Brain microvascular endothelial cell (primary cell): ENCODE measurements at regions not wholly inside any gene's neighbourhood (a gene's known extent, or its start where the extent isn't known, plus 50 kb on each side); places are given as distances from the start of the nearest gene placed in this dataset.
"Not testable (repeated sequence)": the region's sequence is repeated elsewhere in the genome, so short reads cannot be mapped to it uniquely, and the experiment has no call there.

Experiments
- DNase-seq: peaks from one replicate; pipeline ENCODE4 v3.0.0-alpha.2; 2020
- H3K27ac ChIP-seq: fragments of 250-450 bp; sonication (Bioruptor Pico); 2 replicates; pipeline ENCODE4 v1.5.1; 2020; ENCODE audit warnings: mild to moderate bottlenecking, moderate library complexity
- H3K27me3 ChIP-seq: fragments of 250-450 bp; sonication (Bioruptor Pico); replicated peaks from 2 replicates; pipeline ENCODE4 v1.5.1; 2020; ENCODE audit warnings: mild to moderate bottlenecking
- H3K36me3 ChIP-seq: fragments of 250-450 bp; sonication (Bioruptor Pico); replicated peaks from 2 replicates; pipeline ENCODE4 v1.5.1; 2020; ENCODE audit warnings: mild to moderate bottlenecking
- H3K4me3 ChIP-seq: 2 replicates; pipeline ENCODE4 v1.5.1; 2011; ENCODE audit warnings: low read depth, mild to moderate bottlenecking, control low read depth, low read length, moderate library complexity
- in situ Hi-C: cut with HindIII; loops from 2 replicates; pipeline ENCODE4 v1.10.0; 2017; ENCODE audit warnings: low sequenced_read_pairs, low pct_ligation_motif_present
- TF ChIP-seq, protein P1 (sequence below): IDR thresholded peaks from 2 replicates; pipeline ENCODE4 v1.5.1; 2011; ENCODE audit warnings: low read depth, mild to moderate bottlenecking, moderate library complexity, low read length, control low read depth, inconsistent platforms; ENCODE audit errors: missing control alignments

DNA sequence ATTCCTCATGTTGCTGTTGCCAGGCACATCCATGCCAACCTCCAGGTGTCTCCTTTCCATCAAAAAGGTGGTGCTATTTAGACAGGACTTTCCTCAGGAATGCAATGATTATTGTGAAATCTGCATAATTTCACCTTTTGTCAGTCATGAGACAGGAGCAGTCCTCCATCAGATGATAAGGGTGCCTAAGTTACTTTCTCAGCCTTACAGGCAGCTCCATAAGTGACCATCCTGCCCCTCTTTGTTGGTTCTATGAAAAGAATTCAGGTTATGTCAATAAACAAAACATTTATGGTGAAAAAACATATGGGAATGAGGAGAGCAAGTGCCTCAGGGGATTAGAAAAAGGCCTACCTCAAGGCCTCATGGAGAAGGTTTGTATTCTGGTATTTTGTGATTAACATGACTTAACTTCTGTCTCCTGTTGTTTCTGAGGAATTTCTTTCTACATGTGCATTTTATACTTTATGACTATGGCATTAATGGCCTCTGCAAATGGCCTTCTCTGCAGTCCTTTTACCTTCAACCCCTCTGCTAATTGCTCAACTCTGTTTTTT lies 110.3 kb upstream of the DIAPH3 start:
- Histone ChIP-seq H3K36me3 (no peaks in the 10 kb centered on the region), H3K4me3 (no peak overlapping the region), H3K27me3 (no peaks in the 10 kb centered on the region), H3K27ac (no peak overlapping the region)
- no peak for DNase-seq
- in situ Hi-C loops, result no loop called here
- TF ChIP-seq, protein P1, sequence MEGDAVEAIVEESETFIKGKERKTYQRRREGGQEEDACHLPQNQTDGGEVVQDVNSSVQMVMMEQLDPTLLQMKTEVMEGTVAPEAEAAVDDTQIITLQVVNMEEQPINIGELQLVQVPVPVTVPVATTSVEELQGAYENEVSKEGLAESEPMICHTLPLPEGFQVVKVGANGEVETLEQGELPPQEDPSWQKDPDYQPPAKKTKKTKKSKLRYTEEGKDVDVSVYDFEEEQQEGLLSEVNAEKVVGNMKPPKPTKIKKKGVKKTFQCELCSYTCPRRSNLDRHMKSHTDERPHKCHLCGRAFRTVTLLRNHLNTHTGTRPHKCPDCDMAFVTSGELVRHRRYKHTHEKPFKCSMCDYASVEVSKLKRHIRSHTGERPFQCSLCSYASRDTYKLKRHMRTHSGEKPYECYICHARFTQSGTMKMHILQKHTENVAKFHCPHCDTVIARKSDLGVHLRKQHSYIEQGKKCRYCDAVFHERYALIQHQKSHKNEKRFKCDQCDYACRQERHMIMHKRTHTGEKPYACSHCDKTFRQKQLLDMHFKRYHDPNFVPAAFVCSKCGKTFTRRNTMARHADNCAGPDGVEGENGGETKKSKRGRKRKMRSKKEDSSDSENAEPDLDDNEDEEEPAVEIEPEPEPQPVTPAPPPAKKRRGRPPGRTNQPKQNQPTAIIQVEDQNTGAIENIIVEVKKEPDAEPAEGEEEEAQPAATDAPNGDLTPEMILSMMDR, result no peak

DNA sequence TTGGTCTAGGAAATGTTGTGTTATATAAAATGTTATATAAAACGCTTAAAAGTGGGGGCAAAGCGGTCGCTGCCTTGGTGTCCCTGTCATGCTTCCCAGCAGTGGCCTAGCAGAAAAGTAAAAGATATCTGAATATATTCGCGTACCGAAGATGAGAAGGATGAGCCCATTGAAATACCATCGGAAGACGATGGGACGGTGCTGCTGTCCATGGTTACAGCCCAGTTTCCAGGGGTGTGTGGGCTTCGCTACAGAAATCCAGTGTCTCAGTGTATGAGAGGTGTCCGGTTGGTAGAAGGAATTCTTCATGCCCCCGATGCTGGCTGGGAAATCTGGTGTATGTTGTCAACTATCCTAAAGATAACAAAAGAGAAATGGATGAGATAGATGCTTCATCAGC lies 110.9 kb upstream of the DIAPH3 start:
- Histone ChIP-seq H3K4me3 (no peak overlapping the region), H3K27me3 (no peaks in the 10 kb centered on the region), H3K27ac (no peak overlapping the region), H3K36me3 (no peaks in the 10 kb centered on the region)
- in situ Hi-C loops, result no loop called here
- TF ChIP-seq, protein P1, result no peak
- DNase-seq, result no peak

DNA sequence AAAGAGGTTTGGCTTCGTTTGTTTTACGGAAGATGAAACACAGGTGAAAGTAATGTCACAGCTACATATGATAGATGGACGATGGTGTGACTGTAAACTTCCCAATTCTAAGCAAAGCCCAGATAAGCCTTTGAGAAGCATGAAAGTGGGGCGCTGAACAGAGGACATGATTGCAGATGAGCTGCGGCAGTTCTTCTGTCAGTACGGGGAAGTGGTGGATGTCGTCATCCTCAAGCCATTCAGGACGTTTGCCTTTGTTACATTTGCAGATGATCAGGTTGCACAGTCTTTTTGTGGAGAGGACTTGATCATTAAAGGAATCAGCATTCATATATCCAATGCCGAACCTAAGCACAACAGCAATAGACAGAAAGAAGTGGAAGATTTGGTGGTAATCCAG lies 111.5 kb upstream of the DIAPH3 start:
- Histone ChIP-seq H3K27ac (no peak overlapping the region), H3K36me3 (no peaks in the 10 kb centered on the region), H3K4me3 (no peak overlapping the region), H3K27me3 (no peaks in the 10 kb centered on the region)
- in situ Hi-C loops, result no loop called here
- no peak for DNase-seq
- TF ChIP-seq, protein P1, result no peak

DNA sequence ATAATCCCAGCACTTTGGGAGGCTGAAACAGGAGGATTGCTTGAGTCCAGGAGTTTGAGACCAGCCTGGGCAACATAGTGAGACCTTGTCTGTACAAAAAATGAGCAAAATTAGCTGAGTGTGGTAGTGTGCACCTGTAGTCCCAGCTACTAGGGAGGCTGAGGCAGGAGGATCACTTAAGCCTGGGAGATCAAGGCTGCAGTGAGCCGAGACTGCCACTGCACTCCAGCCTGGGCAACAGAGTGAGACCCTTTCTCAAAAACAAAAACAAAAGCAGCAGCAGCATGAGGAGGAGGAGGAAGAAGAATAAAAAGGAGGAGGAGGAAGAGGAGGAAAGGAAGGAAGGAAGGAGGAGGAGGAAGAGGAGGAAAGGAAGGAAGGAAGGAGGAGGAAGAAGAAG lies 116.5 kb upstream of the TDRD3 start:
- H3K27ac ChIP-seq, H3K36me3 ChIP-seq, H3K4me3 ChIP-seq, DNase-seq, in situ Hi-C loops, H3K27me3 ChIP-seq: not testable (repeated sequence)

DNA sequence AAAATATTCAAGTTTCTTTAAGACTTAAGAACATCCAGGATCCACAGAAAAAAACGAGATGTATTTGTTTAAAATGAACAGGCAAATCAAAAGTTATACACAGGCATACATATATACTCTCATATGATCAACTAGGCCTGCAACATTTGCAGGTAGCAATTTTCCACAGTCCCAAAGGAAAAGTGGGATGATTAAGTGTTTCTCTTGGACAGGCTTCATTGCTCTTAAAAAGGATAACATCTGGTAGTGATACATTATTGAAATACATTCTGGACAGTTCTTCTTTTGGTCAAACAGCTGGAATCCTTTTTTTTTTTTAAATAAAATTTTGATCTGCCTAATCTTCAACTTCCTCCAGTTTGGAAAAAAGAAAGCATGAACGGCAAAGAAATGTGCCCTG lies 114.8 kb upstream of the TDRD3 start:
- TF ChIP-seq, protein P1, result no peak
- no peak for DNase-seq
- Histone ChIP-seq H3K27ac (no peak overlapping the region), H3K4me3 (no peak overlapping the region), H3K27me3 (no peaks in the 10 kb centered on the region), H3K36me3 (no peaks in the 10 kb centered on the region)
- in situ Hi-C loops, result no loop called here

DNA sequence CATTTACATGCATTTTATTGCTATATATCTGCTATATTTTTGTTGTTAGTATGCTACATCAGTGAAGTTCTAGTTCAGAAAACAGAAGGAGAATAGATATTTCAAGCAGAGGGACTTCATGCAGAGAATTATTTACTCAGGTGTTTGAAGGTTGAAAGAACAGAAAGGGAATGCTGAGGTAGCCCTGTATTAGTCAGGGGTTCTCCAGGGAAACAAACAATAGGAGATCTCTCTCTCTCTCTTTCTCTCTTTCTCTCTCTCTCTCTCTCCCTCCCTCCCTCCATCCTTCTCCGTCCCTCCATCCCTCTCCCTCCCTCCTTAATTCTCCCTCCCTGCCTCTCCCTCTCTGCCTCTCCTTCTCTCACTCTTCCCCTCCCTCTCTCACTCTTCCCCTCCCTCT lies 114.3 kb upstream of the TDRD3 start:
- H3K27me3 ChIP-seq, result no peaks in the 10 kb centered on the region
- no peak overlapping the region for H3K27ac ChIP-seq
- TF ChIP-seq, protein P1, result no peak
- in situ Hi-C loops, result no loop called here
- no peaks in the 10 kb centered on the region for H3K36me3 ChIP-seq
- no peak for DNase-seq
- H3K4me3 ChIP-seq, result no peak overlapping the region
